NCI-H774 (cell line): ENCODE measurements at regions not wholly inside any gene's neighbourhood (a gene's known extent, or its start where the extent isn't known, plus 50 kb on each side); places are given as distances from the start of the nearest gene placed in this dataset.

ENCODE experiments used
- DNase-seq: peaks from one replicate; lab custom pipeline; 2025; lab: John Stamatoyannopoulos, UW

DNA sequence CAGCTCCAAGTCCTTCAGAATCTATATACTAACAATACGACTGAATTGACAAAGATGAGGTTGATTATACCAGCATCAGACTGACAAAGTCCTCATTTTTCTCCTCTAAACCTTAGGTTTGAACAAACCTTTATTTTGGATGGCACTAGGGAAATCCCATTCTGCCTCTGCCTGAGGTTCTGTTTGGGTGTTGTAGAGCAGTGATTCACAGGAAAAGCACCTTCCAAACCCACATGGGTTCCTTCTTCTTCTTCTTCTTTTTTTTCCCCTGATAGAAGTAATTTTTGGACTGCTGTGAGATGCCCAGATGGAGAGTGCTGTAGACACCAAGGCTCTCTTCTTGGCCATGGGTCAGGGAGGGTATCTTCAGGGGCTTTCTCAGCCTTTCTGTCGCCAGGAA, 164.9 kb upstream of the PAPPA start:
- DNase-seq: no peak

DNA sequence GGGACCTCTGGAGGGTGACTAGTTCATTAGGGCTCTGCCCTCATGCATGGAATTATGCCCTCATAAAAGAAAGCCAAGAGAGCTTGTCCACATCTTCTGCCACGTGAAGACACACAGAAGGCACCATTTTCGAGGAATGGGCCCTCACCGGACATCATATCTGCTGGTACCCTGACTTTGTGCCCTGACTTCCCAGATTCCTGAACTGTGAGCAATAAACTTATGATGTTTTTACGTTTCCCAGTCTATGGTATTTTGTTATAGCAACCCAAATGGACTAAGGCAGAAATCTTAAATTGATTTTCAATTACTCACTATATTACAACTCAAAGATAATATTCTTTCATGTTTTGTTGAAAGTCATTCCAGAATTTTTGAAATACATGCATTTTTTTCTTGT, 163.8 kb upstream of the PAPPA start:
- DNase-seq: no peak

DNA sequence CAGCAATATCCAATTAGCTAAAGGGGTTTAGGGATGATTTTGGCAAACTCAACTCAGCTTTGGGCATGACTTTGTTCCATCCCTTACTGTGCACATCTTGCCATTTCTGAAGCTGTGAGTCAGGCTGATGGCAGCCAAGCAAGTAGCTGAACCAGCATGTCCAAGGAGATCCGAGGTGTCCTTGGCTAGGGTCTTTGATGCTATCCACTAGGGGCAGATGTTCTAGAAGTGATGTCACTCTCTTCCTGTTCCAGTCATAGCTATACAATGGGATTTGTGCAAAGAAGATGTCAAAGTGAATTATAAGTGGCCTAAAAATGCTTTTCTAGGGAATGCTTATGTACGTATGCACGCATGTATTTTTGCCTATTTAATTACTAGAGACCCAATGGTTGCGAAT, 160.8 kb upstream of the PAPPA start:
- no peak for DNase-seq

DNA sequence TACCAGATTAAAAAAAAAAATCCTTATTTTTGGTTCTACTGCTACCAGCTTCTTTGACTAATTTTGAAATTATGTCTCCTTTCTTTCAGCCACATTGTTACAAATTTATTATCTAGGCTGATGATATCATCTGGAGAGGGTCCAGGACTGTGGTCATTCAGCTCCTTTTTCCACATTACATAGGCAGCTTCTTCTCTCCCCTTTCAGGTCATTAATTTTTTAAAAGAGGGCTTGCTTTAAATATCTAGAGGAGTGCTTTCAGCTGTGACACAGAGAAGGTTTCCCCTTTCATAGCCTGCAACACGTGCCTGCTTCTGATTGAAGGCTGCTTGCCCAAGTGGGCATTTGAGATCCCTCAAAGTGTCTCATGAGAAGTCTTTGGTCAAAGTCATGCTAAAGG, 155.7 kb upstream of the PAPPA start:
- DNase-seq: no peak

DNA sequence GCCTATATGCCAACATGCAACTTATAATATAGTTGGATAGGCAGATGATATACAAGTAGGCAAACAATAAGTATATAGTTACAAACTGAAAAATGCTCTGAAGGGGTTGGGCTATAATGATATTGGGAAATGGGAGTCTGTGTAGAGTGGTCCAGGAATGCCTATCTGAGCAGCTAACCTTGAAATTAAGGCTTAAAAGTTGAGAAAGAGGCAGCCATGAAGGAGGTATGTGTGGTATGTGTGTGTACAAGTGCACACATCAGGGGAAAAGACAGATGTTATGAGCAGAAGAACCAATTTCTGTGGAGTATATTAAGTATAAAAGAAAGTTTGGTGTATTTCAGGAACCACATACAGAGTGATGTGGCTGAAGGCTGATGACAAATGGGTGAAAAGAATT, 154.9 kb upstream of the PAPPA start:
- no peak for DNase-seq

DNA sequence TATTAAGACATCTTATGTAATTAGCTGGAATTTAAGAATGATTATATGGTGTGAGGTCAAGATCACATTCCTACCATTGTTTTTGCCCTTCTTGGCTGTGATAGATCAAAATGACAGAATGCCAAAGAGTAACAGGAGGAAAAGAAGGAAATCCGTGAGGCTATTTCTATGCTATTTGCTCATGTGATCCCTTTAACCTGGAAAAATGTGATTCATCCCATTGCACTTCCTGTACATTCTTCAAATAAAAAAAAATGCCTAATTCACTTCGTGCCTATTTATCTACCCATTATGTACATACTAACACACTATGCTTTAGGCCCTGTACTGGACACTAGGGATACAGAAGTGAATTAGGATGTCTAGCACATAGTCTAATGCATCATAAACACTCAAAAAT, 154.1 kb upstream of the PAPPA start:
- DNase-seq: no peak

DNA sequence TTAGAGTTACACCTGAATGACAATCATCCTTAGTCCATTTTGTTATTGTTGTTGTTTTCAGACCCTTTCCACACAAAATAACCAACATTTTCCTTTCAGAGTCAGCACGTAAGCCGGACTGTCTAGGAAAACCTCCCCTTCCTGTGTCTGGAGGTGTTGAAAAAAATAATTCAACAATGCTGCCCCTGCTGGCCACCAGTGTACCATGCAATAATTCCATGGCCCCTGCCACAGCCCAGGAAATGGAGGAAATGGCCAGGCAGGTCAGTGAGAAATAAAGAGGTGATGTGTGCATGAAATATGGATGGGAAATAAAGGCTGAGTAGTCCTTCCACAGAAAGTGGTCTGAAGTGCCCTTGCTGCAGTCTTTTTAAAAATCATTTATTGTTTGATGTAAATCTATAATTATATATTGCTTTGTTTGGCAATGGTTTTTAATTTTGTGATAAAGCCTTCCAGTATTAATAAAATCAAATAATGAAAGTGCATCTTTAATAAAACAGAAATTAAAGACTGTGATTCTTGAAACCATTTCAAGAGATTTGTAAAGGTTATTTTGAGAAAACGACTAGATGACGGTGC, 152.8 kb upstream of the PAPPA start:
- no peak for DNase-seq

DNA sequence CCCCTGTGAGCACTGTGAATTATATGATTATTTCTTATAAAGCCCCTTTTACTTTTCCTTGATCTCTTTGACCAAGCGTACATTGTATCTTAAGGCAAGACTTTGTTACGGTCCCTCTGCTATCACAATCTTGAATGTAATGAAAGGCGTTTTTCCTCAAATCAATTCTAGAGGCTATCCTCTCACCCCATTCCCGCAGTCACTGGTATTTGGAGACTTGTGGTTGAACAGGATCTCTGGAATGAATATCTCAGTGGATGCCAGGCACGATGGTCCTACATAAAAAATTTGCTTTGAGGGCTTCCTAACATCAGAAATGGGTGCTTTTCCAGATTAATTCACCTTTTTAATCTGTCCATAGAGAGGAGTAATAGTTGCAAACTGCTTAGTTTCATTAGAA, 151.4 kb upstream of the PAPPA start:
- no peak for DNase-seq

DNA sequence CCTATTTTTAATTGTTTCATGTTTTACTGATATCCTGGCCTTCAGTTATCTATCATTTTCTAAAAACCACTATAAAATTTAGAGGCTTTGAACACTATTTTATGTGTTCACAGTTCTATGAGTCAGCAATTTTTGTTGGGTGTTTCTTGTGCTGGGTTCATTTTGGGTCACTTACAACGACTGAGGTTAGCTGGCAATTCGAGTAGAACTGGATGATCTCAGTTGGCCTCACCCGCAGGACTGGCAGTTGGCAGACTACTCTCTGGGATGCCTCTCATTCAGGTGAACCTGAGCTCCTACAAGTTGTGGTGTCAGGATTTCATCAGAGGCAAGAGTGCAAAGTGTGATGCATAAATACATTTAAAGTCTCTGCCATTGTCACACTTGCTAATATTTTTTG, 151.0 kb upstream of the PAPPA start:
- no peak for DNase-seq

DNA sequence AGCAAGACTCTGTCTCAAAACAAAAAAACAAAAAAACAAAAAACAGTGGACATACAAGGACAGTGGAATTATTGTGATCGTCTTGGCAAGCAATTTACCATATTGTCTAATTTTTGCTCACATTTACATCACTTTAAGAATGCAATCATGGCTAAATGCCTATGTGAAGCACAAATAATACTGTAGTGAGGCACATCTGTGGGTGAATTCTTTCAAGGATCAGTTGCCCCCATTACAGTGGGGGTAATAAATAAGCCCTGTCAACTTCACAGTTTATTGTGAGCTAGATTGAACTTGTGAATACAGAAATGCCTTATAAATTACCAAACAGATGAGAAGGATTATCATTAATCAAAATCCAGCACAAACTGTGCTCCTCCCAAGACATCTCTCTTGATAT, 150.2 kb upstream of the PAPPA start:
- DNase-seq: no peak

DNA sequence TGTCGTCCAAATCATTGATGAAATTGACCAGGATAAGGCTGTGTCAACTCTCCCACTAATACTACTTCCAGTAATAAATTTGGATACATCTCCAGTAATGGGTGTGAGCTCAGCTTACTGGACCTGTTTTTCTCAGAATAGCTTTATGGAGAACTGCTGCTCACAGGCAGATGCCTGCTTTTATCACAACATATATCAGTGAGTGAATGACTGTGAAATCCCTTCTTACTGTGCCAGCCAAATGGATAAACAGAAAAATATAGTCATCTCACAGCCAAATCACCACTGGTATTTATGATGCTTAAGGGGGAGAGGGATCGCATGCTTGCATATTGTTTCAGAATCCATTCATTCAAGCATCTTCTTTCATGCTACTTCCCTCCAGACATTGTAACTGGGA, 148.4 kb upstream of the PAPPA start:
- no peak for DNase-seq

DNA sequence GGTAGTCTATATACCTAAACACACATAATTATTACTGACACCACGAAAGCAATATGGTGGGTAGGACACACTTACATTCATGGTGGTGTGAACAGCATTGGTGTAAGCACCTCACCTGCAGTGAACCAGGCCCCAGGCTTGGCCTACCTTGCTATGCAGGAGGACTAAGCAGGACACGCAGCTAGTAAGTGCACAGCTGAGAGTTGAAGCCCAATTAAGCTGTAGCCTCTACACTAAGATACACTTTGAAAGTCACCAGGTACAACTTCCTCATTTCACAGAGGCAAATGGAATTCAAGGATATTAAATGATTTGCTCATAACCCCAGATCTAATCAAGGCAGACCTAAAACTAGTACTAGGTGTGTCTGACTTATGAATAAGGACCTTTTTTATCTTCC, 145.8 kb upstream of the PAPPA start:
- DNase-seq: no peak

DNA sequence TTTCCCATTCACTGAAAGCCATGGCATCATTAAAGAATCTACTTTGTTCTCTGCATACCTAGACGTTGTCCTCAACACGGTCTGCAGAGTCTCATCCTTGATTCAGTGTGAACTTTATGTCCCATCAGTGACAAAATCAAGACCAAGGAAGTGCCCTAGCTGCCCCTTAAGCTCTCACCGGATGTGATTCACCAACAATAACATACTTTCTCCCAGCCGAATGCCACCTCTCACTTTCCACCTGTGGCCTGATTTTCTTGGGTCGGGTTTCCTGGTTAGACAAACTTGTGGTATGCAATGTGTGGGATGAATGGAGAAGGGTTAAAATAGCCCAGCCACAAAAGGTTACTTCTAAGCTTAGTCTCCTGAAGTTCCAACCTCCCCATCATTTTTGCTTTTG, 145.3 kb upstream of the PAPPA start:
- DNase-seq: no peak

DNA sequence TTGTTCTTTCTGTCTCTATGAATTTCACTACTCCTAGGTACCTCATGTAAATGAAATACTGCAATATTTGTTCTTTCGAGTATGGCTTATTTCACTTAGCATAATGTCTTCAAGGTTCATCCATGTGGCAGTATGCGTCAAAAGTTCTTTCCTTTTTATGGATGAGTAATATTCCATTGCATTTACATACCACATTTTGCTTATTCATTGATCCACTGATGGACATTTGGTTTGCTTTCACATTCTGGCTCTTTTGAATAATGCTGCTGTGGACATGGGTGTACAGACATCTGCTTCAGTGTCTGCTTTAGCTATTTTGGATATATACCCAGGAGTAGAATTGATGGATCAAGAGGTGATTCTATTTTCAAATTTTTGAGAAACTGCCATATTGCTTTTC, 144.2 kb upstream of the PAPPA start:
- no peak for DNase-seq

DNA sequence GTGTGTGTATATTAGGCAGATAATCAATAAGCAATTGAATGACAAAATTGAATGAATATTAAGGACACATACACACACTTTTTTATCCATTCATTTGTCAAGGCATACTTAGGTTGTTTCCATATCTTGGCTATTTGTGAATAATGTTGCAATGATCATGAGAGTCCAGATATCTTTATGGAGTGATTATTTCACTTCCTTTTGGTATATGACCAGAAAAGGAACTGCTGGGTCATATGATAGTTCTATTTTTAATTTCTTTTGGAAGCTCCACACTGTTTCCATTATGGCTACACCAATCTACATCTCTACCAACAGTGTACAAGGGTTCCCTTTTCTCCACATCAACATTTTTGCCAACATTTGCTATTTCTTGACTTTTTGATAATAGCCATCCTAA, 137.7 kb upstream of the PAPPA start:
- DNase-seq: no peak

DNA sequence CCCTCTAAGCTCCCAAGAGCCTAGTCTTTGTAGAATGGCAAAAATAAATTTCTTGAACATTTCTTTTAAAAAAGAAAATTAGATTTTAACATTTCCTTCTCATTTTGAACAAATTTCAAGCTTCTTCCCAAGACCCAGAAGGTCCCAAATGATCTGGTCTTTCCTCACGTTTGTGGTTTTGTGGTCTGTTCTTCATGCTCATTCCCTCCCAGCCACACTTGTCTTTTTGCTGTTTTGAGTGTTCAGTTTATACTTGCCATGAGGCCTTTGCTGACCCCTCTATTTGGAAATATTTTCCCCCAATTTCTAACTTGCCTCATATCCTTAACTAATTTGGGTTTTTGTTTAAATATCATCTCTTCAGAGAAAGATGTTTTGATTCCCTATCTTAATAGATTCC, 133.4 kb upstream of the PAPPA start:
- DNase-seq: no peak

DNA sequence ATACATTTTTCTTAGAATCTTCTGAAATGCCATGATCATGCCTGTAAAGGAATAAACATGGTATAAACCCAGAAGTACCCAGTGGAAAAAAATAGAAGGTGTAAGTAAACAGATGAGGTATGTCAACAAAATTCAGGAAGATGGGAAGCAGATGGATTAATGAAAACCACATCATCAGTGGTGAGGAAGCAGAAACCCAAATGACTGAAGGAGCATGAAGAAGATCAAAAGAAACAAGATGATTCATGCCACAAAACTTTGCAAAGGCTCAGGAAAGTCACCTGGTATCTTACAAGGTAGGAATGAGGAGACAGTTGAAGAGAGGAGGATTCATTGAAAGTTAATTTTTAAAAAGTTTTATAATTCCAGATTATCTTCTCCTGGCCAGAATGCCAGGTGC, 132.8 kb upstream of the PAPPA start:
- DNase-seq: no peak

DNA sequence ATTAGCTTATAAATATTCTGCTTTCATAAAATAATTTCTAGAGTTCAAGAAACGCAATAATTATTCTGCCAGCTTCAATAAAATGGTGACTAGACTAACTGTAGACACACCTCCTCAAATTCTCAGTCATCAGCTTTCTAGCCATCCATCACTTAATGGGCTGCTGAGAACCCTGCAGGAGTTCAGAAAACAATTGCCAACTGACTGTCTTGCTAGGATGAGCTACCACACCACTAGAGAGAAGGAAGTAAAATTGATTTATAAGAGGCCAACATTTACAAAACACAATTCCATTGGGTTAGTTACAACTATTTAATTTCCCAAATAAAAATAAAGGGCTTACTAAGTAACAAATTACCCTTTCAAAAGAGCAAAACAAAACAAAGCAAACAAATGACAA, 126.5 kb upstream of the PAPPA start:
- no peak for DNase-seq

DNA sequence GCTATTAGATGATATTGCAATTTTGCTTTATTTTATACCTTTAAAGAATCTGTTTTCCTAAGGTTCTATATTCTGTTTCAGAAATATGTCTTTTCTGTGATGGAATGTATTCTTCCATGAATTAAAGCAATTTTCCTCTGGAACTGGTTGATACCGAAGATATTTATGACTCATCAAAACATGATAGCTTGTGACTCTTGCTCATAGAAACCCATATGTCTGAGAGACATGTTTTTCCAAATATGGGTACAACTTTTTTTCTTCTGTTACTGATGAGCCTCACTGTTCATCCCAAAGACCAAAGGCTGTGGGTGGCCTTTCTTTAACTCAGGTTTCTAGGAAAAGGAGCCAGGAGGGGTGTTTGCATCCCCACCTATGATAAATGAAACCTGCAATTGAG, 126.1 kb upstream of the PAPPA start:
- DNase-seq: no peak

DNA sequence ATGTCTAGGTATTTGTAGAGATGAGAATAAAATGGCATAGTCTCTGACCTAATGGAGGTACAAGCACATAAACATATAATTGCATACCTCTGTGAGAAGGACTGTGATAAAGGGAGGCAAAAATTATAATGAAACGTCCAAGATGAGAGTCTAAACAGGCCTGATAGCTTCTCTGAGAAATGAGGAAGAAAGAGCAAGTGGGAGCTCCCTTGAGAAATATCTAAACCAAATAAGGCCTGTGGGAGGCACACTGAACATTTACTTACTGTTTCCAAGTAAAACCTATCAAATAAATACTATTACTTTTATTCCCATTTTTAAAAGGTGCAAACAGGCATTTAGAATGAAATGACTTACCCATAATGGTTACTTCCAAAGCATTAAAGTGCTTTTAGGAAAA, 125.6 kb upstream of the PAPPA start:
- DNase-seq: no peak

DNA sequence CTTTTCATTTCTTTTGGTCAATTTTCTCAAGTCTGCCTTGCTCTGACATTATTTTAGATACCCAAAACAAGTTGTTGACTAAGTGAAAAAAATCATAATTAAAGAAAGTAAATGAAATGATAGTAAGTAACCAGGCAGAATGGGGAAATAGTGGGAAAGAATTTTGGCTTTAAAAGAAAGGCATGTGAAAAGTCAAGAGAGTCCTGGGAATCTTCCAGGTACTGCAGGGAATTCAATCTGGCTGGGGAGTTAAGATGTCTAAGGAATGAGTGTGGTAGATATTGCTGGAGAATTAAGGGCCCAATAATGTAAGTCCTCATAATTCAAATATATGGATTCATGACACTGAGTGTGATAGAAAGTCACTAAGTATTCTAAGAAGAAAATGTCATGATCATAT, 123.1 kb upstream of the PAPPA start:
- DNase-seq: no peak

DNA sequence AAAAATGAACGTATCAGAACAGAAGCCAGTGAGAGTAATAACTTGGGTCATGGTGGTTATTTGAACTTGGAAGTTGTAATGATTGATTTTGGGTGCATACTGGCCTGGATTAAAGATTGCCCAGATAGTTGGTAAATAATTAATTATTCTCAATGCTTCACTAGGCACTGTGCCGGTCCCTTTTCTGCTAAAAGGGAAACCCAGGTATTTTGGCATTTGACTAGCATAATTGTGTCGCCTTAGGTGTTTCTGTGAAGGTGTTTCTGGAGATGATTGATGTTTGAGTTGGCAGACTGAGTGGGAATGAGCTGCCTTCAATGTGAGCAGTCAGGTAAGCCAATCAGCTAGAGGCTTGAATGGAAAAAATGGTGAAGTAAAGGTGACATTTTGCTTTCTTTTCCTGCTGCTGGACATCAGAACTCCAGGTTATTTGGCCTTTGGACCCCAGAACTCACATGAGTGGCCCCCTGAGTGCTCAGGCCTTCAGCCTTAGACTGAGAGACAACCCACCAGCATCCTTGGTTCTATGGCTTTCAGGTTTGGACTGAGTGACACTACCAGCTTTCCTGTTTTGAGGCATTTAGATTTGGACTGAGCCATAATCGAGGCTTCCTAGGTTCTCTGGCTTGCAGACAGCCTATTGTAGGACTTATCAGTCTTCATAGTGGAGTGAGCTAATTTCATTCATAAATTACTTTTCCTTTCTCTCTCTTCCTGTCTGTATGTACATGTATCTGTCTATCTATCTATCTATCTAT, 120.7 kb upstream of the PAPPA start:
- DNase-seq: no peak

DNA sequence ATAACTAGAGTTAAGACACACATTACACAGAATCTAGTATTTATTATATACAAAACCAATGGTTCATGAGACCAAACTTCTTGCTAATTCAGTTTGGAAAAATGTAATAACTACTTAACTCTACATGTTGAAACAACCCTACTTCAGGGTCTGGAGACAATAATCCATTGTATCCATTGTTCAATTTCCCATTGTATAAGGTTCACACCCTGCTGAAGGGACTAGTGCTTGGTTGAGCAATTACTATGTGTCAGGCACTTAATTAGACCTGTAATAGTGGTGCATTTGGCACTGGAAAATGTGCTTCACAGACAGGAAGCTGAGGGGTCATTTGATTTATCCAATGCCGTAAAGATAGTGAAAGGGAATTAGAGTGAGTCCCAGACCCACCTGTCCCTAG, 114.3 kb upstream of the PAPPA start:
- no peak for DNase-seq

DNA sequence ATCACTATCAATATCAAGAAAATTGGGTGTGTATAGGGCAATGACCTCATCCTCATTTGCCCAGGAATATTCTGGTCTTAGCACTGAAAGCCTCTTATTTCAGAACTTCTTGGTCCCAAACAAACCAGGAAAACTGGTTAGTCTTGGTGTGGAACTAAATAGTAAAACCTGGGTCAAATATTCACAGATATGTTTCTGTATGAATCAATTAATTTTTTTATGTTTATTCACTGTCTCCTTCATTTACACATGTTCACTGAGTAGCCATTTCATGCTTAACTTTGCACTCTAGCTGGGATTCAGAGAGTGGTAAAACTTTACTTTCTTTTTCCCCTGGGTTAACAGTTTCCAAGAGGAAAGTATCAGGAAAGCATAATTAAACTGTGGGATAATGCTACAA, 113.7 kb upstream of the PAPPA start:
- DNase-seq: no peak
